ENCODE measurements at regions not wholly inside any gene's neighbourhood (a gene's known extent, or its start where the extent isn't known, plus 50 kb on each side); places are given as distances from the start of the nearest gene placed in this dataset.

- DNase-seq (ENCODE audit: low read depth) = no peak
Observed at GRCh38 chr3:102151935-102152334, 282.9 kb upstream of the ZPLD1 start.

GRCh38 chr3:102156426-102156825, 278.4 kb upstream of the ZPLD1 start:
- DNase-seq (ENCODE audit: low read depth) = peak; percentile 93

- DNase-seq (ENCODE audit: low read depth) = peak; percentile 56
Observed at GRCh38 chr3:102158080-102158740, 276.6 kb upstream of the ZPLD1 start.

DNA sequence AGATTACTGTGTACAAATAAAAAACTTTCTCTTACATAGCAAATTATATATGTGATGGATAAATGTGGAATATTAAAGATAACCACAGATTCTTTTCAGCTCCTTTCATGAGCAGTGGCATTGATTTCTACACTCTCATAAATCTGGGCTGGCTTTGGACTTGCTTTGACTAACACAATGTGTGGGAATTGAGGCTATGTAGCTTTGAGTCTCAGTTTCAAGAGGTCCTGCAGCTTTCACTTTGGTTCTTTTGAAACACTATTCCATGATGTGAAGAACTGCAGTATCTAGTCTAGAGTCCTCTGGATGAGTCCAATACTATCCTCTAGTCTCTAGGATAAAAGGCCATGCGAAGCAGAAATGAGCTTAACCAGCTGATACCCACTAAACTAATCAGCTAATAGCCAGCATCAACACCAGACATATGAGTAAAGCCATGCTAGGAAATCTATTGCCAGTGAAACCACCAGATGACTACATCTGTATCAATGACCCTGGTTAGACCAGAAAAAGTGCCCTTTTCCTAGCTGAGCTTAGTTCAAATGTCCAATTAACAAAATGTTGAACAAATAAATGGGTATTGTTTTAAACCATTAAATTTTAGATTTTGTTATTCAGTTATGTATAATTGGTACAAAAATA, 274.9 kb upstream of the ZPLD1 start:
- DNase-seq (ENCODE audit: low read depth) = no peak

DNA sequence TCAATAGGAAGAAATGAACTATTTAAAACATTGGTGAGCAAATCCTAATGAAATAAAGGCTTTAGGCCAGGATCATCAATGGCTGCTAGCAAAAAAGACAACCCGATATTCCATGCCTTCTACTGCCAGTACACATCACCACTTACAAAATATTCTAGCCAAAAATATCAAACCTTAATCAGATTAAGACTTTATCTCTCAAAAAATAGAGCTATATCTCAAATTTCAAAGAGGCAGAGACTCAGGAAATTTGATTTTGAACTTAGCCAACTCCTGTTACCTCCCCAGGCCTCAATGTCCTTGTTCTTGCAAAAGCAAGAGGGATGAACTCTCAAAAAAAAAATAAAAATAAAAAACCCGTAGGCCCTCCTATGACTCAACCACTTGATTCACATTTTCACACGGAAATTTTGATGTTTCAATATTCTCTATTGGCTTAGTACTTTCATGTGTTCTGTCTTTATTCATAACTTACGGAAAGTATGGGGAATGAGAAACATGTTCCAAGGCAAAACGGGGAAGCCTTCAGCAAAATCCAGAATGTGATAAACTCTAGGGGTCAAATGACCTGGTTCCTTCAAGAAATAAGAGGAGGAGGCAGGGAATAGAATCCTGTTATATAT, 273.3 kb upstream of the ZPLD1 start:
- DNase-seq (ENCODE audit: low read depth) = no peak

DNA sequence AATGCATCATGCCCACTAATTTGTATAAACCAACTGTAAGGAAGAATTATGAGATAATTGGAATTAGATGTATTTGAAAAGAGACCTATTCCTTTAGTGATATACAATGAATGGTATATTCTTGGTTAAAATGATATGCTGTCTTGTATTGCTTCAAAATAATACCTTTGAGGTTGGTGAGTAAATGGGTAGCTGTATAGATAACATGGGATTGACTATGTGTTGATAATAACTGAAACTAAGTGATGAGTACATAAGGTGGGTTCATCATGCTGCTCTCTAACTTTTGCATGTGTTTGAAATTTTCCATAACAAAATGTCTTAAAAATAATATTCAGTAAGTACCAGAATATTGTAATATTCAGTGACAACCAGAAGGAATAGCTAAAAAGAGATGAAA, 272.6 kb upstream of the ZPLD1 start:
- DNase-seq (ENCODE audit: low read depth) = no peak

DNA sequence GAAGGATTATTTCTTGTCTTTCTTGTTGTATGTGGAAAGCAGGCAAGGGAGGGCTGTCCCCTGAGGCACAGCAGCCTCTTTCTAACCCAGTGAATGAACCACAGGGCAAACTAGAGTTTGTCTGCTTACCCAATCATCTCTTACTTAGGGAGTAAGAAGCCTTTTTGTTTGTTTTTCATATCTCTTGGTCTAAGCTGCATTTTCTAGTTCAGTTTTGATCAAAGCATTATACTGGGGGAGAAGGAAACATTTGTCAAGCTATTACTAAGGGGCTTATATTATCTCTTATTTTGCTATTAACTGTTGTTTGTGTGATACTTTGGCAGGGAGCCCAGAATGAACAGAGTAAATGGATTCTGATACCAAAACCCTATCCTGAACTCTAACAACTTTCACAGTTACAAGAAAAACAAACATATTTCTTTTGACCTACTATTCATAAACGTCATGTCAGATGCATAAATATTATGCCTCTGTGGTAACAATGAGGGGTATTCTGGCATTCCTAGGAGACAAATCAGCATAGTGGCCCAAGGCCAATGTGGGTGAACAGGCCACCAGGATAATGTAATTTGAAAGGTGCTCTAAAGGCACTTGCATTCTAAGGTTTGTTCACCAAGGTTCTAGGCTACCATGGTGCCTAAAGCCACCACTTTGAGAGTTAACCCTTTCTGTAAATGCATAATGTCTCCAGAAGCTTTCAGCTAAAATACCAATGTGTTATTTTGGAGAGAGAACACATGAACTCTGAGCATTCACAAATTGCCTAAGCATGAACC, 271.6 kb upstream of the ZPLD1 start:
- peak; percentile 79 for DNase-seq (ENCODE audit: low read depth)

DNA sequence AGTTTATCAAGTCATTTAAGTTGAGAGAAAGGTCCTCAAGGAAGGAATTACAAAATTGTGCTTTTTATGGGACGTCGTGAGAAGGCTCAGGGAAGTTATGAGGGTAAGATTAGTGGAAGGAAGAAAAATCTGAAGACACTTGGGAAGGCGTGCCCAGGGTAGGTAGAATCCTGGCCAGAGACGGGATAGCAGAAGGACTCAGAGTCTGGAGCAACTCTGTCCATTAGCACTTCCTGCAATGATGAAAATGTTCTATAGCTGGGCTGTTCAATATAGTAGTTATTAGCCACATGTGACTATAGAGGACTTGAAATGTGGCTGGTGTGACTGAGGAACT, 271.0 kb upstream of the ZPLD1 start:
- DNase-seq (ENCODE audit: low read depth) = no peak

GRCh38 chr3:102165367-102165766, 269.4 kb upstream of the ZPLD1 start:
- DNase-seq (ENCODE audit: low read depth) = peak; percentile 70

DNA sequence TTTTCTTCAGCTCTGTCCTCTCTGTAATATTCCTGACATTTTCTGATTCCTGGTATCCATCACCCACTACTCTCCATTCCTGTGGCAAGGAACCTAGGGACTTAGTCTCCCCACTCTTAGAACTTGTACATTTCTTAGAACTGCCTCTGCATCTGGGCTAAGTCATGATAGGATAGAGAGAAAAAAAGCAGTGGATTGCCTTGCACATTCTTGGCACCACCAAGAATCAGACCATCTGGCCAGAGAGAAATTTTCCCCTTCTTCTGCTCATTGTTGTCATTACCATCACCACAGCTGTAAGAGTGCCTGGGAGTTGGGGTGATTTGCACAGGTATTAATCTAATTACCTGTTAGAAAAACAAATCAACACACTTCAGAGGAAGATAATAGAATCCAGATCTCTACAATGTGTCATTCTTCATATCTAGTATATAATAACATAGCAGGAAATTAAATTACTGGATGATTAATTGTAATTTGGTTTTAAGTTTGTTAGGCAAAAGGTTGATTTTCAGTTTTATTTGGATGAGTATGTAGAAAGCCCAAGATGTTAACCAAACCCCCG, 264.8 kb upstream of the ZPLD1 start:
- DNase-seq (ENCODE audit: low read depth) = no peak

GRCh38 chr3:102170545-102170944, 264.3 kb upstream of the ZPLD1 start:
- no peak for DNase-seq (ENCODE audit: low read depth)

- peak; percentile 87 for DNase-seq (ENCODE audit: low read depth)
Observed at GRCh38 chr3:102174312-102174712, 260.5 kb upstream of the ZPLD1 start.

DNA sequence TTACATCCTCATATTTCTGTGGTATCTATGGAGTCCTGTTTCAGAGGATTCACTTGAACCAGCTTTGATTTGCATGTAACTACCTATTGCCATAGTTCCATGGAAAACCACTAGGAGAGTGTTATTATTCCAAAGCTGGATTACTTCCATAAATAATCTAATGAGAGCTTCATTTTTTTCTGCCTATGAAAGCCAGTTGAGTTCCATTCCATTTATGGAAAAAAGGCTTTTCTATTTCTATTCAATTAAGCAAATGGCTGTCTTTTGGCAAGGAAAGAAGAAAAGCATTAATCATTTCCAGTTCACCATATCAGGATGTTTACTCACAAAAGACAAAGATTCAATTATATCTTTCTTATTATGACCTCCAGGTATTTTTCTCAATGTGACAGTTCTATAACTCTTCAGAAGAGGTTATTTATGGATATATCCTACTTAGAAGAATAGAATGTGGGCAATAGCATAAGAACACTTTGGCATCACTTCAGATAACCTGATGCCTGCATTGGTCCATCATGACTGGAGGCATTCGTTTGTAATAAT, 259.9 kb upstream of the ZPLD1 start:
- DNase-seq (ENCODE audit: low read depth) = peak; percentile 39

DNA sequence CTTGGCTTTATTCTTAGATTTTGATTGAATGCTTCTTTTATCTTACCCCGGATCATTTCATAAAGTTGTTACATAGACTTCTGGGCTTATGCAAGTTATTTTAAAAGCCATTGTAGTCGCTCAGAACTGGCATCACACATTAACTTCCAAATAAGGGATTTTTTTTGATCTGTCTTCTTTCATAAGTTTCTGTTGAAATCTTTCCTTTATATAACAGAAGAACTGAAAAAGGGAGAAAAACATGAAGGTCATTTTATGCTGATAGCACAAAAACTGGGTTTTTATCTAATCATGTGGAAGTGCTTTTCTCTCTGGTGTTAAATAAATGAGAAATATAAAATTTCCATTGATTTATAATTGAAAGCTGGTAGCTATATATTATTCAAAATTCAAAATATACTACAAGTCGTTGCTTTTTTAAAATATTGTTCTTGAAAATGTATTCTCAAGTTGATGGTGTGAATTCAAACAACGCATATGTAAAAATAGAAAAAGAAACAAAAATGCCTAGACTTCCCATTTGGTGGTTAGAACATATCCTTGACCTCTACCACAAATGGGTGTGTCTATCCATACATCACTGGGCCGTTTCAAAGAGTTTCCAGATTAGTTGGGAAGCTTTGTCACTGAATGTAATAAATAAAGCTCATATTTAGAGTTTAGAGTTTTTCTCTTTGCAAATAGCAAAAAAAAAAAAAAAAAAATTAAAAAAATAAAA, 258.3 kb upstream of the ZPLD1 start:
- no peak for DNase-seq (ENCODE audit: low read depth)

GRCh38 chr3:102177075-102177755, 257.6 kb upstream of the ZPLD1 start:
- DNase-seq (ENCODE audit: low read depth) = no peak

GRCh38 chr3:102178817-102179216, 256.0 kb upstream of the ZPLD1 start:
- DNase-seq (ENCODE audit: low read depth) = peak; percentile 57

GRCh38 chr3:102179326-102180177, 255.3 kb upstream of the ZPLD1 start:
- DNase-seq (ENCODE audit: low read depth) = peak; percentile 45

DNA sequence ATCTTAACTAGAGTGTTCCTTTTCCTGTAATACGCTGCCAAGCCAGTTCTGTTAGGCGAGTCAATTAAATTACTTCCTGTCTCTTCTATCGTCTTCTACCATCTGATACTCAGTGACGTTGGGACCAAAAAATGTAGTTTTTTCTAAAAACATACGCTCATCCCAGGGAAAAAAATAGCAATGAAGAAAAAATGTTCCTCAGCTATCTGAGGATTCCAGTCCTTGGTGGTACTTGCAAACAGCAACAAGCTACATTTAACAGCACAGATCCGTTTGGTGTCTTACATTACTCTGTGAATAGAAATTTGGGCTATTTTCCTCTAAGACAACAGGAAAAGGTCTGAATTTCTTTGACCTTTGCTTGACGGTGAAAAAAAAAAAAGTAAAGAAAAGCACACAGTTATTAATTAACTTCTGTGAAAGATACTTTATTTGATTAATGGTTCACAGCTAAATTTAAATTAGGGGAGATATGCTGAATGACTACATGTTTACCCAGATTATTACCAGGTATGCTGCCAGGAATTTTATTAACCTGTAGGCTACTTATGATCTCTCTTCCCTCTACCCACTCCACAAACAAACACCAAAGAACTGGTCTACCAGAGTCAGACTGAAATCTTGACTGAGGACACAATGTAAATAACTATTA, 254.4 kb upstream of the ZPLD1 start:
- DNase-seq (ENCODE audit: low read depth) = peak; percentile 87

DNA sequence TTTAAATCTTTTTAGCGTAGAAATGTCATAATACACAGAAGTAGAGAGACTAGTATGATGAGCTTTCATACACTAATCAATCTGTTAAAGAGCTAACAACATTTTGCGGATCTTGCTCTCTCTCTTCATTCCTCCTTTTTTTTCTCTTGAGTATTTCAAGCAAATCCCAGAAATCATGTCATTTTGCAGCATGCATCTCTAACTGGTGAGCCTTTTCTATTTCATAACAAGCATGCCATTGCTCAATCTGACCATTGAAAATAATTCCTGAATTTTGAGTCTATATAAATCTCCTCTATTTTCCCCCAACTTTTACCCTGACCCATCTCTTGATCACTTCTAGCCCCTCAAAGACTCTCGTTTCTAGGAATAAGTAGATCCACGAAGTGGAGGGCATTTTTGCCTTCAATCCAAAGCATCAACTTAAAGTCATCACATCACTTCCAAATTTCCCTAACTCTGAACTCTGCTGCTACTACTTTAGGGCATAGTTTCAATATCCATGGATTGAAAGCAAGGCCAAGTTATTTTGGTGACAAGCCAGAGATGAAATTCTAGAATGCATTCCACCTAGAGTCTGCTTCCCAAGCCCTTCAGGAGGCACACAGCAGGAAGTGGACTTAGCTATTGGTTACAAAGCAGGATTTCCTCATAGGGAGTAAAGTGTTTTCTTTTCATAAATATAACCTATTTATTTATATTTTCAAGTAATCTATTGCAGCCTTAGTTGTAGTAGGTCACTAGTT, 253.5 kb upstream of the ZPLD1 start:
- DNase-seq (ENCODE audit: low read depth) = peak; percentile 39

Data from ELR (cell line).